ENCODE measurements at regions not wholly inside any gene's neighbourhood (a gene's known extent, or its start where the extent isn't known, plus 50 kb on each side); places are given as distances from the start of the nearest gene placed in this dataset.

DNA sequence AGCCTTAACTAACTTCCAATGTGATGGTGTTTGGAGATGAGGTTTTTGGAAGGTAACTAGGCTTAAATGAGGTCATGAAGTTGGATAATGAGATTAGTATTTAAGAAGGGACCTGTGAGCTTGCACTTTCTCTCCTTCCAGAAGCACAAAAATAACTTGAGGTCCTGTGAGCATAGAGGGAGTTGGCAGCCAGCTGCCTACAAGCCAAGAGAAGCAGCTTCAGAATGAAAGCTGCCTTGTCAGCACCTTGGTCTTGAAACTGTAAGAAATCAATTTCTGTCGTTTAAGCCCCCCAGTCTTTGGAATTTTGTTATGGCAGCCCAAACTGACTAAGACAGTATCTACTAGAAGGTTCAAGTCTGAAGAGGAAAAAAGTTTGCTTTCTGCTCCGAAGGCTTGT is 280.2 kb upstream of the GALNTL6 start:
- Histone ChIP-seq H3K27ac (no peak overlapping the region), H3K27me3 (no peaks in the 10 kb centered on the region), H3K4me1 (no peaks in the 10 kb centered on the region), H3K36me3 (no peaks in the 10 kb centered on the region), H3K4me3 (no peak overlapping the region), H3K9me3 (no peaks in the 10 kb centered on the region)
- TF ChIP-seq CTCF (IDR thresholded peaks at IDR 0.05), result no peak
- DNase-seq (ENCODE audit: low spot score), result no peak

- no peak overlapping the region for H3K4me3 ChIP-seq
- DNase-seq (ENCODE audit: low spot score), result no peak
- TF ChIP-seq CTCF (IDR thresholded peaks at IDR 0.05), result no peak
- H3K4me1 ChIP-seq, result no peaks in the 10 kb centered on the region
- H3K27ac ChIP-seq, result no peak overlapping the region
- H3K9me3 ChIP-seq, result no peaks in the 10 kb centered on the region
- H3K36me3 ChIP-seq, result no peaks in the 10 kb centered on the region
- peaks cover 0 to 4% of the 10 kb centered on the region in 2 donors for H3K27me3 ChIP-seq
Measured at GRCh38 chr4:171524903-171525302, 288.3 kb upstream of the GALNTL6 start.

GRCh38 chr4:171521726-171522125 is 291.5 kb upstream of the GALNTL6 start:
- Histone ChIP-seq H3K4me3 (no peak overlapping the region), H3K27ac (no peak overlapping the region)
- DNase-seq (ENCODE audit: low spot score), result no peak

DNA sequence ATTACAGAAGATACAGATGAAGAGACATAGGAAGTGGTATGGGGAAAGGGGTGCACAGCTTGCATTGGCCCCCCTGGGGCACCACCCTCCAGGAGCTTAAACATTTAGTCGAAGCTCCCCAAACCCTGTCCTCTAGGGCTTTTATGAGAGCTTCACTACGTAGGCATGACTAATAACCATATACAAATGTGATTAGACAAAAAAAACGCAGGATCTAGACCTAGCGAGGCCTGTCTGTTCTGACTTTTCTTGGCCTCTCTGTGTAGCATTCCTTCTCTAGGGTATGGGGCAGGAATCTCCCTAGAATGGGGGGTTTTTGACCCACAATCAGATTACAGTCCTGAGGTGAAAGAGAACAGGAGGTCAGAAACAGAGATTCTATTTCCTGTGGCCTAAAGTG is 293.7 kb upstream of the GALNTL6 start:
- no peak for TF ChIP-seq CTCF (IDR thresholded peaks at IDR 0.05)

More at GRCh38 chr4:171521726-171522125, 291.5 kb upstream of the GALNTL6 start:
- no peaks in the 10 kb centered on the region for H3K4me1 ChIP-seq
- H3K9me3 ChIP-seq, result no peaks in the 10 kb centered on the region
- no peak for TF ChIP-seq CTCF (IDR thresholded peaks at IDR 0.05)
- H3K36me3 ChIP-seq, result no peaks in the 10 kb centered on the region
- H3K27me3 ChIP-seq, result peaks cover 0 to 4% of the 10 kb centered on the region in 2 donors

GRCh38 chr4:171517883-171518282 is 295.3 kb upstream of the GALNTL6 start:
- no peak for TF ChIP-seq CTCF (IDR thresholded peaks at IDR 0.05)
- no peaks in the 10 kb centered on the region for H3K27me3 ChIP-seq
- H3K9me3 ChIP-seq, result no peaks in the 10 kb centered on the region
- H3K27ac ChIP-seq, result no peak overlapping the region
- no peak overlapping the region for H3K4me3 ChIP-seq
- DNase-seq (ENCODE audit: low spot score), result no peak
- H3K36me3 ChIP-seq, result no peaks in the 10 kb centered on the region
- no peaks in the 10 kb centered on the region for H3K4me1 ChIP-seq

More for the DNA sequence above, 293.7 kb upstream of the GALNTL6 start:
- DNase-seq (ENCODE audit: low spot score), result no peak
- Histone ChIP-seq H3K27ac (no peak overlapping the region), H3K36me3 (no peaks in the 10 kb centered on the region), H3K4me1 (no peaks in the 10 kb centered on the region), H3K4me3 (no peak overlapping the region), H3K9me3 (no peaks in the 10 kb centered on the region), H3K27me3 (no peaks in the 10 kb centered on the region)

- TF ChIP-seq CTCF (IDR thresholded peaks at IDR 0.05), result no peak
Measured at GRCh38 chr4:171516694-171517093, 296.5 kb upstream of the GALNTL6 start.

More at GRCh38 chr4:171516694-171517093, 296.5 kb upstream of the GALNTL6 start:
- Histone ChIP-seq H3K27me3 (no peaks in the 10 kb centered on the region), H3K27ac (no peak overlapping the region), H3K9me3 (no peaks in the 10 kb centered on the region), H3K4me1 (no peaks in the 10 kb centered on the region), H3K4me3 (no peak overlapping the region), H3K36me3 (no peaks in the 10 kb centered on the region)
- DNase-seq (ENCODE audit: low spot score), result no peak

All from right atrium auricular region (tissue), 2 donors.